Osteocyte (in vitro differentiated cells): ENCODE measurements at regions not wholly inside any gene's neighbourhood (a gene's known extent, or its start where the extent isn't known, plus 50 kb on each side); places are given as distances from the start of the nearest gene placed in this dataset.

Experiments used
- DNase-seq: peaks from one replicate; pipeline ENCODE4 v3.0.0; 2021; ENCODE audit warnings: mixed read lengths; ENCODE audit not compliant: unreplicated experiment; ENCODE audit errors: extremely low spot score
- H3K27ac Mint-ChIP-seq: one replicate; pipeline ENCODE4 v1.8.0; 2021; ENCODE audit warnings: mild to moderate bottlenecking, mixed read lengths; ENCODE audit not compliant: unreplicated experiment
- H3K27me3 Mint-ChIP-seq: one replicate; pipeline ENCODE4 v1.8.0; 2021; ENCODE audit warnings: mixed read lengths; ENCODE audit not compliant: unreplicated experiment
- H3K36me3 Mint-ChIP-seq: one replicate; pipeline ENCODE4 v1.8.0; 2021; ENCODE audit warnings: mixed read lengths; ENCODE audit not compliant: unreplicated experiment
- H3K4me1 Mint-ChIP-seq: one replicate; pipeline ENCODE4 v1.8.0; 2021; ENCODE audit warnings: mixed read lengths; ENCODE audit not compliant: unreplicated experiment
- H3K4me3 Mint-ChIP-seq: one replicate; pipeline ENCODE4 v1.8.0; 2021; ENCODE audit warnings: mild to moderate bottlenecking, moderate library complexity, mixed read lengths; ENCODE audit not compliant: unreplicated experiment
- H3K9me3 Mint-ChIP-seq: one replicate; pipeline ENCODE4 v1.8.0; 2021; ENCODE audit warnings: mixed read lengths; ENCODE audit not compliant: unreplicated experiment
- TF ChIP-seq, protein P1 (sequence below): fragments of 200-600 bp; sonication (generic); IDR thresholded peaks from 2 replicates; pipeline ENCODE4 v1.5.0; 2021; ENCODE audit warnings: antibody characterized with exemption, mild to moderate bottlenecking, moderate library complexity

DNA sequence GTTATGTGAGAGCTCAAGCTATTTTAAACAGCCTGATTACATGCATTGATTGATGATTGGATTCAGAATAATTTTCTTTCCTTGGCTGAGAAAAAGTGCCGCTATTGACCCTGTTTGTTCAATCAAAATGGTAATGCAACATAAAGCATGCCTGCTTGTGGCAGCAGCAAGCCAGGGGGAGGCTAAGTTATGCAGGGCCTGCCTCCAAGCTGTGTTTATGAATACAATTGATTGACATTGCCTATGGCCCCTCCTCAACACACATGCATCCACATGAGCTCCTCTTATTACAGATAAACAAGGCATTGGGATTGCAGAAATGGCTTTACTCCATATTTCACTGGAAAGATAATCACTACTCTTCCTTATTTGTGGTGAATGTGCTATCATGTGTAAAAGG, 395.6 kb downstream of the TDRD15 start:
- Mint-ChIP-seq H3K36me3 (no peaks in the 10 kb centered on the region), H3K27ac (no peak overlapping the region), H3K9me3 (peaks cover 8% of the 10 kb centered on the region), H3K27me3 (no peaks in the 10 kb centered on the region), H3K4me1 (no peaks in the 10 kb centered on the region), H3K4me3 (no peak overlapping the region)
- no peak for DNase-seq
- TF ChIP-seq, protein P1, sequence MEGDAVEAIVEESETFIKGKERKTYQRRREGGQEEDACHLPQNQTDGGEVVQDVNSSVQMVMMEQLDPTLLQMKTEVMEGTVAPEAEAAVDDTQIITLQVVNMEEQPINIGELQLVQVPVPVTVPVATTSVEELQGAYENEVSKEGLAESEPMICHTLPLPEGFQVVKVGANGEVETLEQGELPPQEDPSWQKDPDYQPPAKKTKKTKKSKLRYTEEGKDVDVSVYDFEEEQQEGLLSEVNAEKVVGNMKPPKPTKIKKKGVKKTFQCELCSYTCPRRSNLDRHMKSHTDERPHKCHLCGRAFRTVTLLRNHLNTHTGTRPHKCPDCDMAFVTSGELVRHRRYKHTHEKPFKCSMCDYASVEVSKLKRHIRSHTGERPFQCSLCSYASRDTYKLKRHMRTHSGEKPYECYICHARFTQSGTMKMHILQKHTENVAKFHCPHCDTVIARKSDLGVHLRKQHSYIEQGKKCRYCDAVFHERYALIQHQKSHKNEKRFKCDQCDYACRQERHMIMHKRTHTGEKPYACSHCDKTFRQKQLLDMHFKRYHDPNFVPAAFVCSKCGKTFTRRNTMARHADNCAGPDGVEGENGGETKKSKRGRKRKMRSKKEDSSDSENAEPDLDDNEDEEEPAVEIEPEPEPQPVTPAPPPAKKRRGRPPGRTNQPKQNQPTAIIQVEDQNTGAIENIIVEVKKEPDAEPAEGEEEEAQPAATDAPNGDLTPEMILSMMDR: no peak

DNA sequence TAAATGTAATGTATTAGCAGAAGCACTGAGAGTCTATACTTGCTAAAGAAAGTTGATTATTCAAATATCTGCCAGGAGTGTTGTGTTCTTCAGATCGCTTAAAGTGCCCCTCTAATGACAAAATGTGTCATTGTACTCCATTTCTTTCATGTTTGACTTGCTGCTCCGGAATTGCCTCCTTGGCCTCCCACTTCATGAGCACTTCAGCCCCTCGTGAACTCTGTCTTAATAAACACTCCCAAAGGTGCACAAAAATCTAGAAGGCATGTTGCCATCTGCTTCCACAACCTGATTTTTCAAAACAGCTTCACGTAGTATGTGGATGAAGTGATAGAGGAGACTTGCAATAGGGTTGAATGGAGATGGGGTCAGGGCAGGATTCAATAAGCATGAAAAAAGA, 396.1 kb downstream of the TDRD15 start:
- H3K9me3 Mint-ChIP-seq: peaks cover 9% of the 10 kb centered on the region
- no peak overlapping the region for H3K27ac Mint-ChIP-seq
- H3K36me3 Mint-ChIP-seq: no peaks in the 10 kb centered on the region
- H3K27me3 Mint-ChIP-seq: no peaks in the 10 kb centered on the region
- DNase-seq: no peak
- no peak overlapping the region for H3K4me3 Mint-ChIP-seq
- TF ChIP-seq, protein P1: no peak
- no peaks in the 10 kb centered on the region for H3K4me1 Mint-ChIP-seq

DNA sequence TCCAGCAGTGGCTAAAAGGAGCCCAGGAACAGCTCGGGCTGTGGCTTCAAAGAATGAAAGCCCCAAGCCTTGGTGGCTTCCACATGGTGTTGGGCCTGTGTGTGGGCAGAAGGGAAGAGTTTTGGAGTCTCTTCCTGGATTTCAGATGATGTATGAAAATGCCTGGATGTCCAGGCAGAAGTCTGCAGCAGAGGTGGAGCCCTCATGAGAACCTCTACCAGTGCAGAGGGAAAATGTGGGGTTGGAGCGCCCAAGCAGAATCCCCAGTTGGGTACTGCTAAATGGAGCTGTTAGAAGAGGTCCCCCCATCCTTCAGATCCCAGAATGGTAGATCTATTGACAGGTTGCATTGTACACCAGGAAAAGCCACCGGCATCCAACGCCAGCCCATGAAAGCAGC, 412.1 kb downstream of the TDRD15 start:
- Mint-ChIP-seq H3K27ac (no peak overlapping the region), H3K36me3 (no peaks in the 10 kb centered on the region), H3K27me3 (no peaks in the 10 kb centered on the region), H3K9me3 (peaks cover 29% of the 10 kb centered on the region), H3K4me1 (no peaks in the 10 kb centered on the region), H3K4me3 (no peak overlapping the region)
- DNase-seq: no peak
- TF ChIP-seq, protein P1: no peak

DNA sequence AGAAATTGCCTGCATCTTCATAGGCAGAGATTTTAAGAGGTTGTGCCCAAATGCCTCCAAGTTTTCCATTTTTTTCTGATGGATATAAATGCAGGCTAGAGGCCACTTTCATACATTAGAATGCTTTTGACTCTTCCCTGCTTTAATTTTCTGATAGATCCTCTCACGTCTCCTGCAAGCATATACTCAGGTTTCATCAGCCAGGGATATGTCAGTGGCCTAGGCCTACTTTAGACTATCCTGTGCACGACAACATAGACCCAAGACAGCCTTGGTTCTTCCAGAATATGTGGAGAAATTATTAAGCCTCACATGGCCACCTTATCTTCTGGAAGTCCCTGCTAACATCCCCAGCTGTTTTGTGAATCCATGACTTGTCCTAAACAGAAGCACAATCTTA, 415.9 kb downstream of the TDRD15 start:
- TF ChIP-seq, protein P1: no peak
- DNase-seq: no peak
- Mint-ChIP-seq H3K9me3 (peaks cover 17% of the 10 kb centered on the region), H3K36me3 (no peaks in the 10 kb centered on the region), H3K27ac (no peak overlapping the region), H3K4me3 (no peak overlapping the region), H3K4me1 (no peaks in the 10 kb centered on the region), H3K27me3 (no peaks in the 10 kb centered on the region)

DNA sequence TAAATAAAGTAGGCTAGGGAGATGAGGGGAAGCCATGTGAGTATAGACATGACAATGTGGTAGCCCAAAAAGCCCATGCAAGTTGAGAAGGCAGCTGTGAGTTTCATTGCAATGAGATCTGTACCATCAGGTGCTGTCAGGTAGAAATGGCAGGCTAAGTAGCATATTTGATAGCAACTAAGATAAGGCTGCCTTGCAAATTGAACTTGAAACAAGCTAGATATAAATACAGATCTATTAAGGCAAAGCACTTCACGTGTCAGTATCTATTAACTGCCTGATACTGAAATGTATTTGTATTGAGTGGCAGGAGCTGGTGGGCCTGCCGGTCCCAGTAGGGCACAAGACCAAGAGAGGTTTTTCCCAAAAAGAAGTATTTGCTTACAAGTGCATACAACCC, 419.9 kb downstream of the TDRD15 start:
- H3K36me3 Mint-ChIP-seq: no peaks in the 10 kb centered on the region
- H3K4me3 Mint-ChIP-seq: no peak overlapping the region
- no peaks in the 10 kb centered on the region for H3K9me3 Mint-ChIP-seq
- H3K27ac Mint-ChIP-seq: no peak overlapping the region
- no peak for DNase-seq
- TF ChIP-seq, protein P1: no peak
- no peaks in the 10 kb centered on the region for H3K4me1 Mint-ChIP-seq
- H3K27me3 Mint-ChIP-seq: no peaks in the 10 kb centered on the region
